ENCODE measurements at regions not wholly inside any gene's neighbourhood (a gene's known extent, or its start where the extent isn't known, plus 50 kb on each side); places are given as distances from the start of the nearest gene placed in this dataset.
A peak's percentile ranks its signal among the peaks of the same experiment; 100 is the strongest.

GRCh38 chr5:87103616-87104287 lies 163.9 kb upstream of the RASA1 start:
- no peaks in the 10 kb centered on the region for H4K20me1 ChIP-seq (ENCODE audit: insufficient read depth, low read length)
- no peak overlapping the region; the same call in 1 of the 2 replicates for H2AFZ ChIP-seq (ENCODE audit: low read length)
- H3K4me3 ChIP-seq (ENCODE audit: low read depth, low read length, poor library complexity, severe bottlenecking) = no peak overlapping the region
- TF ChIP-seq CTCF (IDR thresholded peaks at IDR 0.05; ENCODE audit: low read length) (no peak), EZH2 (IDR thresholded peaks at IDR 0.05; ENCODE audit: borderline replicate concordance, low read length) (no peak)
- H3K9me2 ChIP-seq (ENCODE audit: low read depth, low read length) = no peaks in the 10 kb centered on the region
- peak overlapping the region; percentile 25 for H3K27ac ChIP-seq (ENCODE audit: low read depth, low read length, poor library complexity, severe bottlenecking)
- no peaks in the 10 kb centered on the region for H3F3A ChIP-seq (ENCODE audit: insufficient read depth, low read length)
- no peaks in the 10 kb centered on the region for H3K36me3 ChIP-seq (ENCODE audit: insufficient read depth, low read length)
- peaks cover 30% of the 10 kb centered on the region for H3K4me1 ChIP-seq (ENCODE audit: insufficient read depth, low read length, severe bottlenecking)
- H3K9me3 ChIP-seq (ENCODE audit: low read length) = no peaks in the 10 kb centered on the region
- no peaks in the 10 kb centered on the region for H3K79me2 ChIP-seq (ENCODE audit: insufficient read depth, low read length)
- no peak overlapping the region; the same call in 1 of the 2 replicates for H3K4me2 ChIP-seq (ENCODE audit: low read length)
- H3K9ac ChIP-seq (ENCODE audit: low read length) = no peak overlapping the region
- H3K27me3 ChIP-seq (ENCODE audit: insufficient read depth, low read length) = no peaks in the 10 kb centered on the region

- H4K20me1 ChIP-seq (ENCODE audit: insufficient read depth, low read length) = no peaks in the 10 kb centered on the region
- no peaks in the 10 kb centered on the region for H3K9me2 ChIP-seq (ENCODE audit: low read depth, low read length)
- no peaks in the 10 kb centered on the region for H3K36me3 ChIP-seq (ENCODE audit: insufficient read depth, low read length)
- no peak overlapping the region for H3K4me3 ChIP-seq (ENCODE audit: low read depth, low read length, poor library complexity, severe bottlenecking)
- H3F3A ChIP-seq (ENCODE audit: insufficient read depth, low read length) = no peaks in the 10 kb centered on the region
- H3K4me1 ChIP-seq (ENCODE audit: insufficient read depth, low read length, severe bottlenecking) = peaks cover 30% of the 10 kb centered on the region
- H3K27ac ChIP-seq (ENCODE audit: low read depth, low read length, poor library complexity, severe bottlenecking) = no peak overlapping the region
- no peaks in the 10 kb centered on the region for H3K79me2 ChIP-seq (ENCODE audit: insufficient read depth, low read length)
- H3K9ac ChIP-seq (ENCODE audit: low read length) = no peak overlapping the region
- H3K9me3 ChIP-seq (ENCODE audit: low read length) = no peaks in the 10 kb centered on the region
- no peak for TF ChIP-seq EZH2 (IDR thresholded peaks at IDR 0.05; ENCODE audit: borderline replicate concordance, low read length)
- TF ChIP-seq CTCF (IDR thresholded peaks at IDR 0.05; ENCODE audit: low read length) = no peak
- no peak overlapping the region for H2AFZ ChIP-seq (ENCODE audit: low read length)
- H3K4me2 ChIP-seq (ENCODE audit: low read length) = no peak overlapping the region
- H3K27me3 ChIP-seq (ENCODE audit: insufficient read depth, low read length) = no peaks in the 10 kb centered on the region
Measured at GRCh38 chr5:87105577-87105976, 162.1 kb upstream of the RASA1 start.

GRCh38 chr5:87109746-87110145 lies 157.9 kb upstream of the RASA1 start:
- Histone ChIP-seq H3F3A (ENCODE audit: insufficient read depth, low read length) (no peaks in the 10 kb centered on the region), H2AFZ (ENCODE audit: low read length) (no peak overlapping the region), H3K27ac (ENCODE audit: low read depth, low read length, poor library complexity, severe bottlenecking) (no peak overlapping the region), H3K9me3 (ENCODE audit: low read length) (no peaks in the 10 kb centered on the region), H3K79me2 (ENCODE audit: insufficient read depth, low read length) (no peaks in the 10 kb centered on the region), H3K9ac (ENCODE audit: low read length) (no peak overlapping the region), H3K36me3 (ENCODE audit: insufficient read depth, low read length) (no peaks in the 10 kb centered on the region), H3K9me2 (ENCODE audit: low read depth, low read length) (no peaks in the 10 kb centered on the region), H4K20me1 (ENCODE audit: insufficient read depth, low read length) (no peaks in the 10 kb centered on the region), H3K4me2 (ENCODE audit: low read length) (no peak overlapping the region), H3K27me3 (ENCODE audit: insufficient read depth, low read length) (no peaks in the 10 kb centered on the region), H3K4me1 (ENCODE audit: insufficient read depth, low read length, severe bottlenecking) (peaks cover 30% of the 10 kb centered on the region), H3K4me3 (ENCODE audit: low read depth, low read length, poor library complexity, severe bottlenecking) (no peak overlapping the region)
- TF ChIP-seq EZH2 (IDR thresholded peaks at IDR 0.05; ENCODE audit: borderline replicate concordance, low read length) (no peak), CTCF (IDR thresholded peaks at IDR 0.05; ENCODE audit: low read length) (no peak)
